Caco-2 (cell line): ENCODE measurements at regions not wholly inside any gene's neighbourhood (a gene's known extent, or its start where the extent isn't known, plus 50 kb on each side); places are given as distances from the start of the nearest gene placed in this dataset.

ENCODE experiments used
- BruUV-seq: library from RNA; stranded (reverse); fragments of 400-500 nt; replicated peaks from 2 replicates; lab custom pipeline; 2021; lab: Mats Ljungman, UMichigan
- CTCF ChIA-PET: fragments of 300-600 bp; sonication (Branson Sonifier 250); formaldehyde crosslinking; loops from one replicate; lab custom pipeline; 2022; ENCODE audit warnings: antibody characterized with exemption; lab: Charles Lee
- POLR2A ChIA-PET: fragments of 300-600 bp; sonication (Branson Sonifier 250); formaldehyde crosslinking; loops from one replicate; lab custom pipeline; 2022; ENCODE audit warnings: antibody characterized with exemption; lab: Charles Lee
- DNase-seq, 2 experiments: peaks; one replicate each; pipeline versions ENCODE4 v3.0.0 to v3.0.0-alpha.2; 2020 to 2022
- H3K27me3 ChIP-seq: replicated peaks from 2 replicates; pipeline ENCODE4 v1.6.0; 2011; ENCODE audit warnings: low read length; ENCODE audit not compliant: control insufficient read depth, insufficient read depth
- H3K36me3 ChIP-seq: 2 replicates; pipeline ENCODE4 v1.5.1; 2011; ENCODE audit warnings: low read length; ENCODE audit not compliant: control insufficient read depth, insufficient read depth
- H3K4me1 ChIP-seq: fragments of 250-450 bp; sonication (Bioruptor Pico); 2 replicates; pipeline ENCODE4 v1.5.1; 2020; ENCODE audit warnings: mild to moderate bottlenecking
- H3K4me3 ChIP-seq: 2 replicates; pipeline ENCODE4 v1.5.1; 2011; ENCODE audit warnings: low read depth, mild to moderate bottlenecking, control low read depth, low read length
- H3K9me3 ChIP-seq: fragments of 250-450 bp; sonication (Bioruptor Pico); 2 replicates; pipeline ENCODE4 v1.5.1; 2020; ENCODE audit warnings: mild to moderate bottlenecking, moderate library complexity
- H3K27ac Mint-ChIP-seq: one replicate; pipeline ENCODE4 v1.8.0; 2022; ENCODE audit warnings: mixed read lengths; ENCODE audit not compliant: unreplicated experiment
- H3K27me3 Mint-ChIP-seq: one replicate; pipeline ENCODE4 v1.8.0; 2022; ENCODE audit warnings: mixed read lengths; ENCODE audit not compliant: insufficient read depth, unreplicated experiment
- H3K36me3 Mint-ChIP-seq: one replicate; pipeline ENCODE4 v1.8.0; 2022; ENCODE audit warnings: mild to moderate bottlenecking, mixed read lengths; ENCODE audit not compliant: insufficient read depth, unreplicated experiment
- H3K4me1 Mint-ChIP-seq: one replicate; pipeline ENCODE4 v1.8.0; 2022; ENCODE audit warnings: low read depth, mixed read lengths; ENCODE audit not compliant: unreplicated experiment
- H3K4me3 Mint-ChIP-seq: one replicate; pipeline ENCODE4 v1.8.0; 2022; ENCODE audit warnings: mild to moderate bottlenecking, moderate library complexity, mixed read lengths; ENCODE audit not compliant: unreplicated experiment
- H3K9me3 Mint-ChIP-seq: one replicate; pipeline ENCODE4 v1.8.0; 2022; ENCODE audit warnings: mixed read lengths; ENCODE audit not compliant: unreplicated experiment
- intact Hi-C: fragments of 100-400 bp; cut with micrococcal nuclease; formaldehyde crosslinking; loops from one replicate; pipeline ENCODE4 v1.10.0; 2022; ENCODE audit not compliant: unreplicated experiment
- TF ChIP-seq, protein P1 (sequence below), 2 experiments: fragments of 200-600 bp in 1 of 2; IDR thresholded peaks; 1 replicate in 1 of 2; 2 replicates in 1 of 2; pipeline versions ENCODE4 v1.5.1 to v1.8.0; 2011 to 2022; ENCODE audit warnings: antibody characterized with exemption in 1 of 2, control low read depth in 1 of 2, inconsistent platforms in 1 of 2, low read depth in 1 of 2, low read length in 1 of 2, mild to moderate bottlenecking in 1 of 2, moderate library complexity in 1 of 2; ENCODE audit not compliant: insufficient read depth in 1 of 2, severe bottlenecking in 1 of 2, unreplicated experiment in 1 of 2

DNA sequence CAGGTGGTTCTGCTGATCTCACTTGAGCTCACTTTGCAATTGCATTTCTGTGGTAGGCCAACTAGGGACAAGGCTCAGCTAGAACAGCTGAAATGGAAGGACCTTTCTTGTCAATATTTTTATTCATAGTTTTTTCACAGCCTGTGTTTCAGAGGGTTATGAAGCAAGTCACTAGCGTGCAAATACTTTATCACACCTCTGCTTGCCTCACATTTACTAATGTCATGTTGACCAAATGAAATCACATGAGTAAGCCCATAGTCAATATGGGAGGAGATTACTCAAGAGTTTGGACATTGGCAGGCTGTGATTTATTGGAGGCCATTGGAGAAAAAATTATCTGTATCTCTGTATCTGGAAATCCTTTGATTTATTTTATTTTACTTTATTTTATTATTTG is 628.3 kb upstream of the EPHA5 start:
- Histone ChIP-seq H3K9me3 (no peaks in the 10 kb centered on the region), H3K27me3 (no peaks in the 10 kb centered on the region), H3K36me3 (no peaks in the 10 kb centered on the region), H3K4me3 (no peak overlapping the region), H3K4me1 (no peaks in the 10 kb centered on the region)
- no peak for DNase-seq
- no peak overlapping the region for H3K27ac Mint-ChIP-seq
- no peak overlapping the region for H3K4me3 Mint-ChIP-seq
- no TSS peak for BruUV-seq
- no peaks in the 10 kb centered on the region for H3K9me3 Mint-ChIP-seq
- TF ChIP-seq, protein P1, sequence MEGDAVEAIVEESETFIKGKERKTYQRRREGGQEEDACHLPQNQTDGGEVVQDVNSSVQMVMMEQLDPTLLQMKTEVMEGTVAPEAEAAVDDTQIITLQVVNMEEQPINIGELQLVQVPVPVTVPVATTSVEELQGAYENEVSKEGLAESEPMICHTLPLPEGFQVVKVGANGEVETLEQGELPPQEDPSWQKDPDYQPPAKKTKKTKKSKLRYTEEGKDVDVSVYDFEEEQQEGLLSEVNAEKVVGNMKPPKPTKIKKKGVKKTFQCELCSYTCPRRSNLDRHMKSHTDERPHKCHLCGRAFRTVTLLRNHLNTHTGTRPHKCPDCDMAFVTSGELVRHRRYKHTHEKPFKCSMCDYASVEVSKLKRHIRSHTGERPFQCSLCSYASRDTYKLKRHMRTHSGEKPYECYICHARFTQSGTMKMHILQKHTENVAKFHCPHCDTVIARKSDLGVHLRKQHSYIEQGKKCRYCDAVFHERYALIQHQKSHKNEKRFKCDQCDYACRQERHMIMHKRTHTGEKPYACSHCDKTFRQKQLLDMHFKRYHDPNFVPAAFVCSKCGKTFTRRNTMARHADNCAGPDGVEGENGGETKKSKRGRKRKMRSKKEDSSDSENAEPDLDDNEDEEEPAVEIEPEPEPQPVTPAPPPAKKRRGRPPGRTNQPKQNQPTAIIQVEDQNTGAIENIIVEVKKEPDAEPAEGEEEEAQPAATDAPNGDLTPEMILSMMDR (IDR thresholded peaks at IDR 0.05; ENCODE audit: insufficient read depth in 1 of 2, low read depth in 1 of 2, low read length in 1 of 2, severe bottlenecking in 1 of 2, unreplicated experiment in 1 of 2), result no peak
- ChIA-PET CTCF (no interaction called here), POLR2A (no interaction called here)
- H3K4me1 Mint-ChIP-seq, result no peaks in the 10 kb centered on the region
- H3K36me3 Mint-ChIP-seq, result no peaks in the 10 kb centered on the region
- H3K27me3 Mint-ChIP-seq, result no peaks in the 10 kb centered on the region
- intact Hi-C loops, result no loop called here

DNA sequence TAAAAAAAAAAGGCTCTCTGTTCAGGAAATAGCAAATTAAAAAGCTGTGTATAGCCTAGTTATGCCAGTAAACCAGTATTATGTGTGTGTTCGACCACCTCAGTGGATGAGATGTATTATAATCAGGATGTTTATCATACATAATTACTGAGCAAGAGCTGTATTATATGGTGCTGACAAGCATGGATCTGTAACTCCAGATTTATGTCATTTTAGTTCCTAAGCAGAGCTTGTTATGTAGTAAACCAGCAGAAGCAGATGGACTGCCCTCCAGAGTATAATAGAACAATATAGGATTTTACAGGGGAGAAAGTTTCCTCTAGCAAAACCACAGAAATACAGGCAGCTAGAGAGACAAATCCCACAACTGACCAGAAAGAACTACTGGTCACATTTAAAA is 627.4 kb upstream of the EPHA5 start:
- no TSS peak for BruUV-seq
- Mint-ChIP-seq H3K4me1 (no peaks in the 10 kb centered on the region), H3K9me3 (no peaks in the 10 kb centered on the region), H3K36me3 (no peaks in the 10 kb centered on the region), H3K4me3 (no peak overlapping the region), H3K27me3 (no peaks in the 10 kb centered on the region), H3K27ac (no peak overlapping the region)
- no peaks in the 10 kb centered on the region for H3K27me3 ChIP-seq
- H3K9me3 ChIP-seq, result no peaks in the 10 kb centered on the region
- DNase-seq, result no peak
- H3K36me3 ChIP-seq, result no peaks in the 10 kb centered on the region
- H3K4me3 ChIP-seq, result no peak overlapping the region
- POLR2A ChIA-PET, result no interaction called here
- CTCF ChIA-PET, result no interaction called here
- H3K4me1 ChIP-seq, result no peaks in the 10 kb centered on the region
- TF ChIP-seq, protein P1 (IDR thresholded peaks at IDR 0.05; ENCODE audit: insufficient read depth in 1 of 2, low read depth in 1 of 2, low read length in 1 of 2, severe bottlenecking in 1 of 2, unreplicated experiment in 1 of 2), result no peak
- intact Hi-C loops, result no loop called here

DNA sequence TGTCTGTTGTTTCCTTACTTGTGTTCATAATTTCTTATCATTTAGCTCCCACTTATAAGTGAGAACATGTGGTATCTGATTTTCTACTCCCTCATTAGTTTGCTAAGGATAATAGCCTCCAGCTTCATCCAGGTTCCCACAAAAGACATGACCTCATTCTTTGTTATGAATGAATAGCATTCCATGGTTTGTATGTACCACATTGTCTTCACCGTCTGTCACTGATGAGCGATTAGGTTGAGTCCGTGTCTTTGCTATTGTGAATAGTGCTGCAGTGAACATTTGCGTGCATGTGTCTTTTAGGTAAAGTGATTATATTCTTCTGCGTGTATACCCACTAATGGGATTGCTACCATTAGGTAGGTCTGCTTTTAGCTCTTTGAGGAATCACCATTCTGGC is 624.3 kb upstream of the EPHA5 start:
- Mint-ChIP-seq H3K36me3 (no peaks in the 10 kb centered on the region), H3K27ac (no peak overlapping the region), H3K9me3 (no peaks in the 10 kb centered on the region), H3K27me3 (no peaks in the 10 kb centered on the region), H3K4me3 (no peak overlapping the region), H3K4me1 (no peaks in the 10 kb centered on the region)
- DNase-seq, result no peak
- Histone ChIP-seq H3K27me3 (no peaks in the 10 kb centered on the region), H3K4me3 (no peak overlapping the region), H3K36me3 (no peaks in the 10 kb centered on the region), H3K4me1 (no peaks in the 10 kb centered on the region), H3K9me3 (no peaks in the 10 kb centered on the region)
- intact Hi-C loops, result no loop called here
- TF ChIP-seq, protein P1 (IDR thresholded peaks at IDR 0.05; ENCODE audit: insufficient read depth in 1 of 2, low read depth in 1 of 2, low read length in 1 of 2, severe bottlenecking in 1 of 2, unreplicated experiment in 1 of 2), result no peak
- no TSS peak for BruUV-seq
- ChIA-PET CTCF (no interaction called here), POLR2A (no interaction called here)
